ENCODE measurements at regions not wholly inside any gene's neighbourhood (a gene's known extent, or its start where the extent isn't known, plus 50 kb on each side); places are given as distances from the start of the nearest gene placed in this dataset.

- intact Hi-C loops (cut with DNase I) = no loop called here
- DNase-seq (ENCODE audit: low spot score) = no peak
Observed at GRCh38 chr2:18398833-18399232, 161.6 kb downstream of the RDH14 start.

GRCh38 chr2:18396329-18397010 is 164.0 kb downstream of the RDH14 start:
- no peak for DNase-seq (ENCODE audit: low spot score)
- intact Hi-C loops (cut with DNase I) = no loop called here

- no peak for DNase-seq (ENCODE audit: low spot score)
- intact Hi-C loops (cut with DNase I) = no loop called here
Observed at GRCh38 chr2:18395555-18395954, 164.9 kb downstream of the RDH14 start.

GRCh38 chr2:18387441-18388206 is 172.8 kb downstream of the RDH14 start:
- intact Hi-C loops (cut with DNase I) = loop anchor here (10.0 kb wide), 1 partner anchor 1477 kb away; no protein-coding TSS in a partner anchor
- DNase-seq (ENCODE audit: low spot score) = peak; percentile 81

- intact Hi-C loops (cut with DNase I) = loop anchor here (10.0 kb wide), 1 partner anchor 1481 kb away; no protein-coding TSS in a partner anchor
- no peak for DNase-seq (ENCODE audit: low spot score)
Observed at GRCh38 chr2:18384242-18384641, 176.2 kb downstream of the RDH14 start.

- no peak for DNase-seq (ENCODE audit: low spot score)
Observed at GRCh38 chr2:18381386-18381785, 179.1 kb downstream of the RDH14 start.

GRCh38 chr2:18380321-18380720 is 180.1 kb downstream of the RDH14 start:
- intact Hi-C loops (cut with DNase I) = loop anchor here (10.0 kb wide), 1 partner anchor 1484 kb away; no protein-coding TSS in a partner anchor
- DNase-seq (ENCODE audit: low spot score) = no peak

More at GRCh38 chr2:18381386-18381785, 179.1 kb downstream of the RDH14 start:
- intact Hi-C loops (cut with DNase I) = loop anchor here (10.0 kb wide), 1 partner anchor 1483 kb away; no protein-coding TSS in a partner anchor

- no peak for DNase-seq (ENCODE audit: low spot score)
- intact Hi-C loops (cut with DNase I) = loop anchor here (2.0 to 10.0 kb wide), 3 partner anchors 205 to 1485 kb away; no protein-coding TSS in a partner anchor
Observed at GRCh38 chr2:18379870-18380269, 180.6 kb downstream of the RDH14 start.

GRCh38 chr2:18378020-18378653 is 182.3 kb downstream of the RDH14 start:
- intact Hi-C loops (cut with DNase I) = loop anchor here (2.0 to 10.0 kb wide), 2 partner anchors 203 to 521 kb away; no protein-coding TSS in a partner anchor
- no peak for DNase-seq (ENCODE audit: low spot score)

- no peak for DNase-seq (ENCODE audit: low spot score)
- intact Hi-C loops (cut with DNase I) = loop anchor here (2.0 to 10.0 kb wide), 2 partner anchors 202 to 526 kb away; no protein-coding TSS in a partner anchor
Observed at GRCh38 chr2:18376936-18377335, 183.5 kb downstream of the RDH14 start.

- intact Hi-C loops (cut with DNase I) = loop anchor here (10.0 kb wide), 1 partner anchor 199 kb away; no protein-coding TSS in a partner anchor
- DNase-seq (ENCODE audit: low spot score) = no peak
Observed at GRCh38 chr2:18373664-18374063, 186.8 kb downstream of the RDH14 start.

GRCh38 chr2:18373081-18373480 is 187.4 kb downstream of the RDH14 start:
- intact Hi-C loops (cut with DNase I) = loop anchor here (10.0 kb wide), 1 partner anchor 198 kb away; no protein-coding TSS in a partner anchor
- DNase-seq (ENCODE audit: low spot score) = no peak

- no peak for DNase-seq (ENCODE audit: low spot score)
Observed at GRCh38 chr2:18372641-18373040, 187.8 kb downstream of the RDH14 start.

GRCh38 chr2:18369760-18370159 is 190.7 kb downstream of the RDH14 start:
- intact Hi-C loops (cut with DNase I) = loop anchor here (10.0 kb wide), 1 partner anchor 195 kb away; no protein-coding TSS in a partner anchor
- DNase-seq (ENCODE audit: low spot score) = no peak

More at GRCh38 chr2:18372641-18373040, 187.8 kb downstream of the RDH14 start:
- intact Hi-C loops (cut with DNase I) = loop anchor here (10.0 kb wide), 1 partner anchor 198 kb away; no protein-coding TSS in a partner anchor

- intact Hi-C loops (cut with DNase I) = no loop called here
- no peak for DNase-seq (ENCODE audit: low spot score)
Observed at GRCh38 chr2:18368008-18368407, 192.4 kb downstream of the RDH14 start.

- DNase-seq (ENCODE audit: low spot score) = no peak
- intact Hi-C loops (cut with DNase I) = no loop called here
Observed at GRCh38 chr2:18365342-18365741, 195.1 kb downstream of the RDH14 start.

GRCh38 chr2:18363348-18363747 is 197.1 kb downstream of the RDH14 start:
- DNase-seq (ENCODE audit: low spot score) = no peak
- intact Hi-C loops (cut with DNase I) = no loop called here

- intact Hi-C loops (cut with DNase I) = no loop called here
- DNase-seq (ENCODE audit: low spot score) = no peak
Observed at GRCh38 chr2:18362696-18363095, 197.8 kb downstream of the RDH14 start.

GRCh38 chr2:18357537-18357936 is 202.9 kb downstream of the RDH14 start:
- intact Hi-C loops (cut with DNase I) = no loop called here
- no peak for DNase-seq (ENCODE audit: low spot score)

GRCh38 chr2:18356676-18357075 is 203.8 kb downstream of the RDH14 start:
- intact Hi-C loops (cut with DNase I) = no loop called here

More at GRCh38 chr2:18356676-18357075, 203.8 kb downstream of the RDH14 start:
- DNase-seq (ENCODE audit: low spot score) = no peak
